ENCODE measurements at regions not wholly inside any gene's neighbourhood (a gene's known extent, or its start where the extent isn't known, plus 50 kb on each side); places are given as distances from the start of the nearest gene placed in this dataset.

DNA sequence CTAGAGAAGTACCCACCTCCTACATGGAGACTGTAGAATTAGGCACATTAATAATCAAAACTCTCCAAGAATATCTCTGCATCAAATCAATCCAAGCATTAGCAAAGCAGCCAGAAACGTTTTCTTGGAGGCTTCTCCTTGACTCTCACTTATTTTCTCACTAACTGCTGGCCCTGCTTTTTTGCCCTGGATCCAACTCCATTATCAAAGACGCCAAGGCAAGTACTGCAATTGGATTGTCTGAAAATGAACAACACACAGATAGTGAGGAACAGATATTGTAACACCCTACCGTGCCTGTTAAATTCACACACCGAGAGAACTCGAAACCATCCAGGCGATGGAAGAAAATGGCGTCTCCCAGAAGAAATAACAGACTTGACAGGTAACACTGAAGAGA is 256.2 kb upstream of the MDFIC2 start:
- no peak for DNase-seq (ENCODE audit: low read depth)
- TF ChIP-seq, protein P1, sequence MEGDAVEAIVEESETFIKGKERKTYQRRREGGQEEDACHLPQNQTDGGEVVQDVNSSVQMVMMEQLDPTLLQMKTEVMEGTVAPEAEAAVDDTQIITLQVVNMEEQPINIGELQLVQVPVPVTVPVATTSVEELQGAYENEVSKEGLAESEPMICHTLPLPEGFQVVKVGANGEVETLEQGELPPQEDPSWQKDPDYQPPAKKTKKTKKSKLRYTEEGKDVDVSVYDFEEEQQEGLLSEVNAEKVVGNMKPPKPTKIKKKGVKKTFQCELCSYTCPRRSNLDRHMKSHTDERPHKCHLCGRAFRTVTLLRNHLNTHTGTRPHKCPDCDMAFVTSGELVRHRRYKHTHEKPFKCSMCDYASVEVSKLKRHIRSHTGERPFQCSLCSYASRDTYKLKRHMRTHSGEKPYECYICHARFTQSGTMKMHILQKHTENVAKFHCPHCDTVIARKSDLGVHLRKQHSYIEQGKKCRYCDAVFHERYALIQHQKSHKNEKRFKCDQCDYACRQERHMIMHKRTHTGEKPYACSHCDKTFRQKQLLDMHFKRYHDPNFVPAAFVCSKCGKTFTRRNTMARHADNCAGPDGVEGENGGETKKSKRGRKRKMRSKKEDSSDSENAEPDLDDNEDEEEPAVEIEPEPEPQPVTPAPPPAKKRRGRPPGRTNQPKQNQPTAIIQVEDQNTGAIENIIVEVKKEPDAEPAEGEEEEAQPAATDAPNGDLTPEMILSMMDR (conservative IDR thresholded peaks at IDR 0.05; ENCODE audit: low read depth, low read length), result no peak
- H3K4me3 ChIP-seq (ENCODE audit: low read length), result no peak overlapping the region

DNA sequence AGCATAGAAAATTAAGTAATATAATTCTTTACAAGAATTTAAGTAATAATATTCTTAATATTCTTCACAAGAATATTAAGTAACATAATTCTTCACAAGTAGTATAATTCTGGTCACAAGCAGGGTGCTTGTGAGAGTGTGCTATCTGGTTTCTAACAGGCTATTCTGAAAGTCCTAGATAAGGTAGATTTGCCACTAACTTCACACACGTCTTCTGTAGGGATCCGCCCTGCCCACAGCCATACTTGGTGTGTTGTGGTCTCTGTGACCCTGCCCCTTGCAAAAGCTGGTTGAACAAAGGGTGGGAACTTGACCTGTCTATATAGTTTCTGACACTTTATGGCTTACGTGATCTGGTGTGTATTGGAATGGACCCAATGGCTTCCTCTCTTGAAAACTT is 253.4 kb upstream of the MDFIC2 start:
- TF ChIP-seq, protein P1 (conservative IDR thresholded peaks at IDR 0.05; ENCODE audit: low read depth, low read length), result no peak
- no peak for DNase-seq (ENCODE audit: low read depth)
- H3K4me3 ChIP-seq (ENCODE audit: low read length), result no peak overlapping the region

DNA sequence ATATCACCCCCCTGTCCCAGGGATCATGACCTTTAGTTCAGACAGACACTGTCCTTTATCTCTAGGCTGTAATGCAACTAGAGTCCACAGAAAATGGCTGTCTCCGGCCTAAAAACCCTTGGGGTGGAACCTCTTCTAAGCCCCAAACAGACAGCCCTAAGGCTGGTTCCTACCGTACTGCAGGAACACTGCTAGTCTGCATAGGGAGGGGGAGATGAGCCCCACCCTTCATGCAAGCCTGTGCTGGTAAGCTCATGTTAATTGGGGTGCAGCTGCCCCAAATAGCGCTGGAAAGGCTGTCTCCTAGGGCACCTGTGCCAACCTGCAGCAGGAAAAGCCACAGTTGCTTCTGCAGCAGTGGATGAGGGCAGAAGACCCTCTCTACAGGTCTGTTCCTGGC is 252.1 kb upstream of the MDFIC2 start:
- TF ChIP-seq, protein P1 (conservative IDR thresholded peaks at IDR 0.05; ENCODE audit: low read depth, low read length), result no peak
- H3K4me3 ChIP-seq (ENCODE audit: low read length), result no peak overlapping the region
- no peak for DNase-seq (ENCODE audit: low read depth)

DNA sequence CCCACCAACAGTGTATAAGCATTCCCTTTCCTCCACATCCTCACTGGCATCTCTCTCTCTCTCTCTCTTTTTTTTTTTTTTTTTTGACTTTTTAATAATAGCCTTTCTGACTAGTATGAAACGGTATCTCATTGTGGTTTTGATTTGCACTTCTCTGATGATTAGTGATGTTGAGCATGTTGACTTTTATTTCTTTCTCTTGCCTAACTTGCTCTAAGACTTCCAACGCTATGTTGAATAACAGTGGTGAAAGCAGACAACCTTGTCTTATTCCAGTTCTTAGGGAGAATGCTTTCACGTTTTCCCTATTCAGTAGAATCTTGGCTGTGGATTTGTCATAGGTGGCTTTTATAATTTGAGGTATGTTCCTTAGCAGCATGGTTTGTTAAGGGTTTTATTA is 249.4 kb upstream of the MDFIC2 start:
- TF ChIP-seq, protein P1 (conservative IDR thresholded peaks at IDR 0.05; ENCODE audit: low read depth, low read length), result no peak
- no peak for DNase-seq (ENCODE audit: low read depth)
- no peak overlapping the region for H3K4me3 ChIP-seq (ENCODE audit: low read length)

DNA sequence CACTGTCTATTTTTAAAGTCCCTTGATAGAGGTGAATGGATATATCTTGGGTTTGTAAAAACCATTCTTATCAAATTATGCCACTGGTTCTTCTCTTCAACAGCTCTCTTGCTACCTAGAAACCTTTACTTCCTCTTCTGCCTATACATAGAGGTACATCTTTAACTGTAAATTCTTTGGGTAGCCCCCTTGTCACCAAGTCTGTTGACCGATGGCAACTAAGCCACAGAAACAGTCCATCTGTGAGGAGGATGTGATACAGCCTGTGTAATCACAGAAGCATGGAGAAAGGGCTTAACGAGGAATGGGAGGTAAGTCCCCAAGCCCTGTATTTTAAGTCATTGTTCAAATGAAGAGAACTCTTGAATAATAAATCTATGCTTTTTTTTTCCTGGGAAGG is 246.5 kb upstream of the MDFIC2 start:
- TF ChIP-seq, protein P1 (conservative IDR thresholded peaks at IDR 0.05; ENCODE audit: low read depth, low read length), result no peak
- H3K4me3 ChIP-seq (ENCODE audit: low read length), result no peak overlapping the region
- DNase-seq (ENCODE audit: low read depth), result no peak

DNA sequence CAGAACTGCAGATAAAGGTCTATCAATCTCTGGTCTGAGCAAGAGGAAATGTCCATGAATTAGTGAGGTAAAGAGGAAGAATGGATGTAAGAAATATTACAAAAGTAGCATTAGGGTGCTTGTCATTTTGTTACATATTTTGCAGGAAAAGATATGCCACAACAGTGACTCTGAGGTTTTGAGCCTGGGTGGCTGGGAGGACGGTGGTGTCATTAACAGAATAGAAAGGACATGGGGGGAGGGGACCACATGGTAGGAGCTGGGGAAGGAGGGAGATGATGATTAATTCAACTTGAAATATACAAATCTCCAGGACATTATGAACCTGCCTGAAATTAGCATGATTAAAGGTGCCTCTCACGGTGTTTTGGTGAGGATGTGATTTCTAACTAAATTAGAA is 245.5 kb upstream of the MDFIC2 start:
- TF ChIP-seq, protein P1 (conservative IDR thresholded peaks at IDR 0.05; ENCODE audit: low read depth, low read length), result no peak
- no peak overlapping the region for H3K4me3 ChIP-seq (ENCODE audit: low read length)
- no peak for DNase-seq (ENCODE audit: low read depth)

DNA sequence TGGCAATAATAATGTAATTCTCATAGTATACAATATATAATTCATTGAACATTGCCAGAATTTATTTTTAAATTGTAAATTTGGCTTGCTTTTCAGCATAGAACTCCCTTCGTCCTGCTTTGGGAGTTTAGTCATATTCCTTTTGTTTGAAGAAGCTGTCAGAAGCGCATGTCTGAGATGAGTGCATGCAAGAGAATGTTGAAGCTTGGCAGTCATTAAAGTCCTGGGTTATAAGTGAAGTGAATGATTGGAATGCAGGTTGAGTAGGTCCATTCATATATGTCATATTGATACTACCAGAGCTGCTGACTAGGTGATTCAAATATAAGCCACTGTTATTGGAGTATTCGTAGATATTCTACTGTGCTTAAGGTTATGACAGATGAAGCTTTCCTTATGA is 243.6 kb upstream of the MDFIC2 start:
- no peak for DNase-seq (ENCODE audit: low read depth)
- H3K4me3 ChIP-seq (ENCODE audit: low read length), result no peak overlapping the region
- TF ChIP-seq, protein P1 (conservative IDR thresholded peaks at IDR 0.05; ENCODE audit: low read depth, low read length), result no peak
